Lower leg skin (tissue), 3 donors: ENCODE measurements at regions not wholly inside any gene's neighbourhood (a gene's known extent, or its start where the extent isn't known, plus 50 kb on each side); places are given as distances from the start of the nearest gene placed in this dataset.

Source experiments
- CTCF ChIP-seq, 3 donors: fragments of 450-650 bp; IDR thresholded peaks; one replicate each; pipeline ENCODE4 v1.5.1; 2016; ENCODE audit warnings: antibody characterized with exemption in 3 of 3, mild to moderate bottlenecking in 3 of 3, moderate library complexity in 2 of 3
- POLR2A ChIP-seq, 2 donors: fragments of 450-650 bp; IDR thresholded peaks; one replicate each; pipeline ENCODE4 v1.6.1; 2016 to 2017; ENCODE audit warnings: antibody characterized with exemption in 2 of 2, mild to moderate bottlenecking in 1 of 2, moderate library complexity in 1 of 2

- TF ChIP-seq POLR2A (IDR thresholded peaks at IDR 0.05) (no peak), CTCF (IDR thresholded peaks at IDR 0.05) (no peak)
These were observed 83.6 kb upstream of the CYP1B1 start for GRCh38 chr2:38159597-38159996.
